ENCODE measurements at regions not wholly inside any gene's neighbourhood (a gene's known extent, or its start where the extent isn't known, plus 50 kb on each side); places are given as distances from the start of the nearest gene placed in this dataset.

DNA sequence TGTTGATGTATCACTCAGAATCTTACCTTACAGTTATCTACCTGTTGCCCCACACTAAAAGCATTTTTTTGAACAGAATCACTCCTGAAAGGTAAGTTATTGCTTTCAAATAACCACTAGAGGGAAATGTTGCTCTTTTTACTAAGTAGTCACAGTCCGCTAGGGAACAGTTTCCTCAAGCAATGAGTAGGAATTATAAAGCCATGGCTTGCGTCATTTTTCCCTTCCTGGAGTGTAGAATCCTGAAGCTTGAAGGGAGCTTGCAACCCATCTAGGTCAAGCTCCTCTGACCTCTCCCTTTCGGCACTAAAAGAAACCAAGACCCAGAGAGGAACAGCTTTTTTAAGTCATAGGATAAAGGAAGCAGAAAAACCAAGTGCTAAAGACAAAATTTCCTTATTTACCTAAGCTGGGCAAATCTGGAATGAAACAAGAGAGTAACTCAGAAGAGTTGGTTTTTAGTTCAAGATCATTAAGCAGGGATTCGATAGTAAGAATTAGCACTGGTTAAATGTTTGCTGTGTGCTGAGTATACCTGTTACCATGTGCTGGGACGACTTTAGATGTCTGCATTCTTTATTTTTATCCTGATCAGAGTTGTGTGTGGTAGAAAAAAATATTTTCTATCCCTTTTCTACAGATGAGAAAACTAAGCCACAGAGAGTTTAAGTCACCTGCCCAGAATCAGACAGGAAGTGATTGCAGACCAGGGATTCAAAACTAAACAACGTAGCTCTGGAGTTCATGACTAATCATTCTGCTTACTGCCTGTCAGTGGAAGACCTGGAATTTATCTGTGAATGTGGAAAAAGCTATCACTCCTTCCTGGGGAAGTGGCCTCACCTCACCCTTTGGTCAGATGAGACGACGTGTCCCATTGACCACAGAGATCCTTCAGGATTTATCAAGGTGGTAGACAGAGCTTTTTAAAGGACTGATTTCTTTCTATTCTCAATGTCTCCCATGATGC is 631.5 kb downstream of the RAB28 start:
- no peak for DNase-seq (ENCODE audit: low read depth)

DNA sequence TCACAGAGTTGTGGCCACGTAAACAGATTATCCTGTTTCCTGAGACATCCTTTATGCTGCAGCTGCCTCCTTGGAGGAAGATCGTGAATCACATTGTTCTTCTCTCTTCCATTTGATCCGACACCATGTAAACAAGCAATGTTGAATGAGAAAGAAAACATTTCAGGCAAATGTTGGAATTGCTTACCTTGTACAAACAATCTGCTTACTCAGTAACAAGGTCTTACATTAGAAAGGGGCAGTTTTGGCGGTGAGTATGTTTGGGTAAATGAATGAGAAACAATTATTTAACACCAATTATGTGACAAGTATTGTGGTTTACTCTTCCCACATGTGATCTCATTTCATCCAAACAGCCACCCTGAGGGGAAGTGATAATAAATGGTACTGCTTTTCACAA is 637.8 kb downstream of the RAB28 start:
- DNase-seq (ENCODE audit: low read depth): no peak

DNA sequence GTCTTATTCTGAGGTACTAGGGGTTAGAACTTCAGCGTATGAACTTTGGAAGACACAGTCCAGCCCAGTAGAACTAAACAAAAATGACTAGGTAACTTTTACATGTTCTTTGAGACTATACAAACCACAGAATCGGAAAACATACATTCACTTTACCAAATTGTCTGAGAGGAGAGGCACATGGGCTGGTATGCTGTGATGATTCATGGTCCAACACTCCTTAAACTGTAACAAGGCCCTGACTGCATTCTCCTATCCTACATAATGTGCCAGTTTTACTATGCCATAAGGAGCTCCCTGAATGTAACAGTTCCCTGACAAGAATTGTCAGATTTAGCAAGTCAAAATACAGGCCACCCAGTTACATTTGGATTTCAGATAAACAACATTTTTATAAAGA is 640.0 kb downstream of the RAB28 start:
- DNase-seq (ENCODE audit: low read depth): no peak

DNA sequence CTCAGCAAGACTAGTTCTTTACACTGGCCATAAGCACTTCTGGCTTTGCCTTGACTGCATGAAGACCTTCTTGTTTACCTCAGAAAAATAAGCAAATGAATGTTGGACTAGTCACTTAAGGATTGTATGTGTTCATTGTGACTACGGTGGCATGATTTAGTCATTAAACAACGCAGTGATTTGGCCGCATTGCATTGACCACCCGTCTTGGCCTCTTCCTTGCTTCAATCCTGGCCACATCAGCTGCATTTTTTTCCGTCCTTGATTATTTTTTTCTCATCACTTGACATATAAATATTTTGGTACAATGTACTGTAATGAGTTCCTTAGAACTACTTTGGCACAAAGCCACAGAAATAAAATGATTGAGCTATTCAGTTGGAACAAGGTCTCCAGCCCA is 656.2 kb downstream of the RAB28 start:
- DNase-seq (ENCODE audit: low read depth): no peak

DNA sequence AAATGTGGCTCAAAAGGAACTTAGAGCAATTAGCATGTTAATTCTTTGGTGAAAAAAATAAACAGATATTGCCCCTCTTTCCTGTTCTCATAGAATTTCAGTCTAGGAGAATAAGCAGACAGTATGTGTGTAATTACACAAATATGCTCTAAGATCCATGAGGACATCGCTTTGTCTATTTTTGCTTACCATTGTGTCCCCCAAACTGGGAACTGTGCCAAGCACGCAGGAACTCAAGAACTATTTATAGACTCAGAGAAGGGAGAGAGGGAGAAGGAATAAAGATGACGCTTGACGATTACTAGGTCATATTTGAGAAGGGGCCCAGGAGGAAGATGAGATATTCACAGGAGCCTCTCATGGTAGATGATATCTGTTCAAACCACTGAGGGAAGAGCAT is 692.6 kb downstream of the RAB28 start:
- no peak for DNase-seq (ENCODE audit: low read depth)

DNA sequence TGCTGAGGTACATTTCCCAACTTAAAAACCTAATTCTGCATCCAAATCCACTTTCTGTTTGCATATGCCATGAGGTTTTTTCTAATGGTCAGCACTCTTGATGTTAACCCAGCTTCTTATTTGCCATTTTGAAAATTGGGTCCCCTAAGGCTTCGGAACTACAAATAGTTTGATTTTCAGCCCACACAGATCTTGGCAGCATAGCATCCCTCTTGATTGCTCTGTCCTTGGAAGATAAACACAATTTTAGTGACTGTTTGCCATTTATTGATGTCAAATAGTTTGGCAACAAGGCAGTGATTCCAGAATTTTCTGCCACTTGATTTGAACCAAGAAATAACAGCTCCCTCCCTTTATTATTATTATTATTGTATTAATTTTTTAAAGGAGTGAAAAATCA is 696.9 kb downstream of the RAB28 start:
- no peak for DNase-seq (ENCODE audit: low read depth)

DNA sequence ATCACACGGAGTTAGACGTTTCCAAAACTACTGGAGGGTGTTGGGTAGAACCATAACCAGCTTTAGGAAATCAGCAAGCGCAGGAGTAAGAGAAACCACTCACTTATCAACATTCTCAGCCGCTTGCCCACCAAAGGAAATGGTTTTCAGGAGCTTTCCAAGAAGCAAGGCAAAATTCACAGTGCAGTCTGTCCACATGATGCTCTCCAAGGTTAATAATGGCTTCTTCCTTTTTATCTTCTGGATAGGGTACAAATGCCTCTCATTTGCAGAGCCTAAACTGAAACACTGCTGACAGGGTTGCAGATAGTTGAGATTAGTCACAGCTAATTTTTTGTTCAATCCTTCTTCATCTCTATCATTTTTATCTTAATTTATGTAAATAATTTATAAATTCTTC is 705.4 kb downstream of the RAB28 start:
- no peak for DNase-seq (ENCODE audit: low read depth)

DNA sequence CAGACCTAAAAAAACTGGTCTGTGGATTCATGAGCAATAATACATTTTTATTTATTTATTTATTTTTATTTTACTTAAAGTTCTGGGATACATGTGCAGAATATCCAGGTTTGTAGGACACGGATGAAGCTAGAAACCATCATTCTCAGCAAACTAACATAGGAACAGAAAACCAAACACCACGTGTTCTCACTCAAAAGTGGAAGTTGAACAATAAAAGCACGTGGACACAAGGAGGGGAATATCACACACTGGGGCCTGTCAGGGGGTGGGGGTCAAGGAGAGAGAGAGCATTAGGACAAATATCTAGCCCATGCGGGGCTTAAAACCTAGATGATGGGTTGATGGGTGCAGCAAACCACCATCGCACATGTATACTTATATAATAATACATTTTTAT is 705.9 kb downstream of the RAB28 start:
- DNase-seq (ENCODE audit: low read depth): no peak

DNA sequence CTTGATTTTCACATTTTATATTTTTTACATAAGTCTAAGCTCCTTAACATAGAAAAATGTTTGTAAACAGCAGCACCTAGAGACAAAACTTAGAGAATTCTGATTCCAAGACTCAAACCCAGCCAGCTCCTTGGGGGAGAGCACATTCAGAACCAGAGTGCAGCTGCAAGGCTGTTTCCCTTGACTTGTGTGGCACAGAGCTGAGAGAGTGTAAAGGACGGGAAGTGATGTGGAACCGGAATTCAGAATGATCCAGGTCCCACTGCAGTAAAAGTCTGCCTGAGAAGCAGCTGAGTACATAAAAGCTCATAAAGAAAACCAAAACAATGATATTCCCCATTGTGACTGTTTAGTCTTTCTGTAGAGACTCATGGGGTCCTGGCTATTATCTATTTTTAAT is 713.8 kb downstream of the RAB28 start:
- no peak for DNase-seq (ENCODE audit: low read depth)

DNA sequence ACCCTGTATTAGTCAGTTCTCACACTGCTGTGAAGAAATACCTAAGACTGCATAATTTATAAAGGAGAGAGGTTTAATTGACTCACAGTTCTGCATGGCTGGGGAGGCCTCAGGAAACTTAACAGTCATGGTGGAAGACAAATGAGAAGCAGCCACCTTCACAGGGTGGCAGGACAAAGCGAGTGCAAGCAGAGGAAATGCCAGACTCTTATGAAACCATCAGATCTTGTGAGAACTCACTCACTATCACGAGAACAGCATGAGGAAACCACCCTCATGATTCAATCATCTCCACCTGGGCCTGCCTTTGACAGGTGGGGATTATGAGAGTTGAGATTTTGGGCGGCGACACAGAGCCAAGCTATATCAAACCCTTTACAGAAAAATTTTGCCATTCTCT is 722.4 kb downstream of the RAB28 start:
- DNase-seq (ENCODE audit: low read depth): no peak

DNA sequence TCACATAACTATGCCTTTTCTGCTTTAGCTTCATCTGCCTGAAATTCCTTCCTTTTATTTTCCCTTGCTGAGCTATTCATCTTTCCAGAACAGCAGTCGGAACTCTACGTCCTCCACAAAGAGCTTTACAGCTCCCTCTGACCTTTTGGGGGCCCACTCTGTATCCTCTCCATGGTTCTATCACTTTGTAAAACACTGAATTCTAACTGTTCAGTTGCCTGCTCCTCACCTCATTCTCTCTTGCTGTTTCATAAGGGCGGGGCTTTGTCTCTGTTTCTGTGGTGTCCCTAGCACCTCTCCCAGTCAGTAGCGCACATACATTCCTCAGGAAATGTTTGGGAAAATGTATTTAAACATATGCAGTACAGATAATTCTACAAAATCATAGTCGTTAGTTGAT is 737.0 kb downstream of the RAB28 start:
- DNase-seq (ENCODE audit: low read depth): no peak

DNA sequence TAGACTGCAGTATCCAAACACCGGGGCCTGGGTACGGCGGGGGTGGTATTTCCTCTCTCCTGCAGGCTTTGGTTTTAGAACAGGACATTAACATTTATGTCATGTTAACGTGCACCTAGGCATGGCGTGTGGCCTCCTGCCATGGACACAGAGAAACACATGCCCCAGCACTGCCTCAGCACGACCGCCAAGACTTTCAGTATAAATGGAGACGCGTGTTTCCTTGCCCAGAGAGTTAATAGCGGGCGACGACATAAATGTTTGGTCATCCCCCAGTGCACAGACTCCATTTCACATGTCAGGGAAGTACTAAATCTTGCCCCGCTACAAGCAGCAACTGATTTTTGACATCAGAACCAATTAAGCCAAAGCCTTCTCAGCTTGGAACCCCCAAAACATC is 737.9 kb downstream of the RAB28 start:
- DNase-seq (ENCODE audit: low read depth): no peak

DNA sequence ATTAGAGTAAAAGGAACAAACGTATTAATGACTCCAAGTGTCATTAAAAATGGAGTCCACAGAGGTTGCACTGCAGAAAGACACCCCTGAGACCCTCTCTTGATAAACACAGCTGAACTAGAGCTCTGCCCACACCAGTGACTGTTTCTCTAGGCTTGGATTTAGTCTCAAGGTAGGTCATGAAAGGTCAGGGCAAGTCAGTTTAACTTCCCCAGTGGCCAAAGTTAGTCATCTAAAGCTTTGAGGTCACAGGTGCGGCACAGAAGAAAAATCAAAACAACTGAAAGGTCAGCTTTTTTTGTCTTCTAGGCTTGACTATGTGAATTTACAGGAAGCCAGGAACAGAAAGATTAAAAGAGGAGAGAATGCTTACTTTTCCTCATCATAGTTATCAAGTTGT is 749.6 kb downstream of the RAB28 start:
- DNase-seq (ENCODE audit: low read depth): no peak

DNA sequence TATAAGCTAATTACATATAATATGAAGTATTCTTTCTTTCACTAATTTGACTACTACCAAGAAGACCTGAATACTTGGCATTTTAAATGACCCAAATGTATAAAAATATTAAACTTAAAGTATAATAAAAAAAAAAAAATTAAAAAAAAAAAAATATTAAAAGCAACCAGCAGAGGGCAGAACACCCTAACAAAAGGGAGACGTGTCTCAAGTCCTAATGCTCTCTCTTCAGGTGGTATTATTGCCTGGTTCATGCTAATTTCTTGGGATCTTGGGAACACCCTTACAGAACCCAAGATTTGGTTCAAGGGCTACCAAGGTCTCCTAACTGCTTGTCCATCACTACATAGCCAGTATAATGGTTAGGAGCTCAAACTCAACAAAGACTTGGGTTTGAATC is 754.8 kb downstream of the RAB28 start:
- no peak for DNase-seq (ENCODE audit: low read depth)

DNA sequence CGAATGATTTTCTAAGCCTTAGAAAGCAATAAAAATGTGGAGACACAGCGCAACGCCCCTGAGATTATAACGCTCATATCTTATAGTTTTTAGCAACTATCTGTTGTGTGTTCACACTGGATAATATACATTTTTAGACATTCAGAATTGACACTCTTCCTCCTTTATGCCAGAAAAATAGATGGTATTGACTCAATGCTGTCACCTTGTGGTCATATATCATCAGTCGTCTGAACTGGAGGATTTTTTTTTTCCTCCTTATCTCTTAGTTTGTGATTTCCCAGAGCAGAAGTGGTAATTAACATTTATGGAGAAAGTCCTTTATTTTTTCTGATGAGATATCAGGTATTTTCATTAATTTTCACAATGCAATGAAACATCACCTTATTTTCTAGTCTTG is 759.6 kb downstream of the RAB28 start:
- DNase-seq (ENCODE audit: low read depth): no peak

DNA sequence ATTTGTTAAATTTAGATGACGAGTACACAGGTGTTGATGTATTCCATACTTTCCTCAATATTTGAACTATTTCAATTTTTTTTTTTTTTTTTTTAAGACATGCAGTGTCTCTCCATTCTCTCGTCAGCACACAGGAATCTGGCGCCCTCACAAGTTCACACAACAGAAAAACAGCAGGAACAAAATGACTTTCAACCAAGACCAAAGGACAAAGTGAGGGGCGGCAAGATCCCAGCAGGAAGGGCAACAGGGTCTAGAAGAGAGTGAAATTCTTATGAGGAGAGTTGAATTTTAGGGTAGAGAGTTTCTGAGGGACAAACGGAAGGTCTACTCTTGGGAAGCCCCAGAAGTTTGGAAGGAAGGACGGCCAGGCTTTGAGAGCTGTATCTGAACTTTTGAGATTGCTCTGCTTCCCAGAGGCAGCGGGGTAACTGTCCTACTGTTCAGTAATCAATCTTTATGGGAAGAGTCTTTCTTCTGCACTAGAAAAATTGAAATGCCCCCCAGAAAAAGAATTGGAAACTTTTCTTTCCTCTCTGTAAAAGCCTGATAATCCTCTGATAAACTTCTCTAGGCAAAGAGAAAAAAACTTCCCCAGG is 760.2 kb downstream of the RAB28 start:
- DNase-seq (ENCODE audit: low read depth): no peak

DNA sequence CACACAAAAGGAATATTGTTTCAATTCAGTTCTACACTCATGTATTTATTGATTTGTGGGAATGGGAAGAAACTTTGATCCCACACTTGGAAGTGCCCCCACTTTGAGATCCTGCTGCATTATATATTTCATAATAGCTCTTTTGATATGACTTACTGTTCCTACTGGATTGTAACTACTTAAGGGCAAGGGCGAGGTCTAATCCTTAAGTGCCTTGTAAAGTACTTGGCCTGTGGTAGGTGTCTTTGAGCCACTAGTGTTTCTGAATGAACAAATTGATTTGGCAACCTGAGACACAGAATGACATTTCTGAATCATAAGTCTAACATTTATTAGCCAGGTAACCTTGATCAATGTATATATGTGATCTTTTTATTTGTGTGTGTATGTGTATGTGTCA is 767.2 kb downstream of the RAB28 start:
- no peak for DNase-seq (ENCODE audit: low read depth)

DNA sequence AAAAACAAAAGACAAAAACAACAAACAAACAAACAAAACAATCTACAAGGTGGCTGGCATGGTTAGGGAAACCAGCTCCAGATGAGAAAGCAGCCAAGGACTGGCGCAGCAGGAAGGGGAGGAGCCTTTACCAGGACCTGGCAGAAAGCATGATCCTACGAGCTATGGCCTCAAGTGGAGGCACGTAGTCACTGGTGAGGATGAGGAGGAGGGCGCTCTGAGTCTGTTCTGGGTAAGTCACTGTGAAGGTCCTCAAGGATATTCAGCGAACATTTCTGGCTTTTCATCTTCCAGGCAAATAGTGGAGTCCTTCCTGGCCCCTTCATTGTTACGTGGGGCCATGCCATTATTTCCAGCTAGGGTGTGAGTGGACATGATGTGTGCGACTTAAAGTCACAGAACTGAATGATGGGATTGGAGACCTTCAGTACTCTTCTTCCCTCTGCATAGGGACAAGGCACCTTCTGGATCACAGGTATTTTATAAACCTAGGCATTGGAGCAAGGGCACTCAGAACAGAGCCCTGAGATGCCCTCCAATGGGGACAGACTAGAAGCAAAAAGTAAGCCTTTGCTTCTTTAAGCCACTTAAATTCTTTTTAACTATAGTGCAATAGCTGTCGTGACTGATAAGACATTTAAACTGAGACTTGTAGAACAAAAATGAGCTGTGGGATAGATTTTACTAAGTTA is 771.3 kb downstream of the RAB28 start:
- DNase-seq (ENCODE audit: low read depth): no peak

DNA sequence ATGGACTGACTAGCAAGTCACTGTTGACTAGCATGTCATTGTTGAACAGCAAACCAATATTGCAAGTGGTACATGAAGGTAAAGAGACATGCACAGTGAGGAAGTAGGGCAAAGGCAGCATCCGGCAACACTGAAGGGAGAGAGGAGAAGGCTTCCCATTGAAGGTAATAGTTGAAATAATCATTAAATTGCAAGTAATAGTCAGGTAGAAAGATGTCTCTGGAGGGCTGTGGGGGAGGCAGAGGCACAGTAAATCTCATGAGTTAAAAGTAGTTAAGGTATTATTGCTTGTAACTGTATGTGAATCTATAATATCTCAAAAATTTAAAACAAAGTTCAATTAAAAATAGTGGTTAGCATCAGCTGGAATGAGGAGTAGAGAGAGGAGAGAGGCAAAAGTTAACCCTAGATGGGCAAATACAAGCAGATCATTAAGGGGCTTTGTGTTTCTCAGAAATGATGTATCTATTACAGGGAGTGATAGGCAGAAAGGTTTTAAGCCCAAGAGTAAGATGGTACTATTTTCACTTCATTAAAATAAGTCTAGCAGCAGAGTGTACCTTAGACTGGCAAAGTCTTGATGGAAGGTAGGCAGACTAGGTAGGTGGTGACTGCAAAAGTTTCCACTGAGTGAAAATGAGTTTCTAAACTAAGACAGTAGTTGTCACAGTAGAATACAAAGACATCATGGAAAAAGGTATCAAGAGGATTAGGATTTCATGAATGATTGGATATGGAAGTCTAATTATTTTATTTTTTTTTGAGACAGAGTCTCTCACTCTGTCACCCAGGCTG is 776.6 kb downstream of the RAB28 start:
- DNase-seq (ENCODE audit: low read depth): no peak

DNA sequence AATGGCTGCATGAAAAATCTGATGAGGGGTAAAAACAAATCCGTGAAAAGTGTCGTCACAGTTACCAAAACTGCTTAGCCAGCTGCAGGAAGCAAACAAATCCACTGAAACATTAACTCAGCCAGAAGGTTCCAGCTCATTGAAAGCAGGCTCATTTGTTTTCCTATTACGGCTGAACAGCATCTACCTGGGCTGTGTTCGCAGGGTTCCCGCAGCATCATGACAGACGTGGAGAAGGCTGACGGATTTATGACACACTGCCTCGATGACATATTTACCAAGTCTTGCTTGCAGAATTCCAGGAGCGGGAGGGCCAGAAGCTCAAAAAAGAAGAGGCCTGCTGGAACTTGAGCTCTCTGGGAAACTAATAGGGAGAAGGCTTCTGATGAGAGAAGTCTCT is 781.1 kb downstream of the RAB28 start:
- DNase-seq (ENCODE audit: low read depth): no peak

DNA sequence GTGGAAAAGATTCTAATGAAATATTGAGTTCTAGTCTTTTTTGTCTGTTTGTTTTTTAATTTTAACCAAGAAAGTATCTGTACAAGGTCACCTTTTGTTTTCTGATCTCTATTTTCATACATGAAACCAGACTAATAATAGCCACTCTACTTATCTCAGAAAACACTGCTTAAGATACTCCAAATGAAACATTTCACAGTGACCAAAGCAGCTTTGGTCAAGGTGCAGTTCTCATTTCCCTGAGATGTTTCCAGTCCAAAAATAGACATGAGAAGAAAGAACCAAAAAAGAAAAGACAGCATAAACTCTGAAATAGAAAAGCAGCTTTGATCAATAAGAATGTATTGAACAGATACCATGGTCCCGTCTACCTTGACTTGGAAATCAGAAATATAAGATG is 782.8 kb downstream of the RAB28 start:
- DNase-seq (ENCODE audit: low read depth): no peak

DNA sequence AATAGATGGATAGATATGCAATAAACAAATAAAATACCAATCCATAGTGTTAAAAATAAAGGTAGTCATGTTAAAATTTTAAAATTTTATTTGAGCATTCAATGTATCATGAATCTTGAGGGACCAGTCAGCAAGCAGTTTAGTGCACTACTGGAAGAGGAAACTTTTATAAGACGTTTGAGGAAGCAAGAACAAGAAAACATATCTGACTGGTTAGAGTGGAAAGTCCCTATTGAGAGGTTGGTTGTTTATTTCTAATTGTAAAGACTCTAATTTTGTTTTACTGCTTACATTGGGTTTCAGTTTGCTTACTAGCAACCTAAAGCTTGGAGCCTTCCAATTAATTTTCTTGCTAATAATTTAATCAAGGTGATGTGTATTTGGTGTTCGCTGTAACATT is 786.2 kb downstream of the RAB28 start:
- DNase-seq (ENCODE audit: low read depth): no peak
